GM12891 (cell line): ENCODE measurements at regions not wholly inside any gene's neighbourhood (a gene's known extent, or its start where the extent isn't known, plus 50 kb on each side); places are given as distances from the start of the nearest gene placed in this dataset.
"Not testable (repeated sequence)": the region's sequence is repeated elsewhere in the genome, so short reads cannot be mapped to it uniquely, and the experiment has no call there.

Experiments used
- DNase-seq: peaks from one replicate; pipeline ENCODE4 v3.0.0; 2011; ENCODE audit warnings: low spot score; ENCODE audit not compliant: insufficient read length
- FAIRE-seq: peaks from 2 replicates; lab custom pipeline; 2011; peaks lifted over from hg19 to GRCh38; lab: Jason Lieb, UNC
- PAX5 ChIP-seq: IDR thresholded peaks from 2 replicates; pipeline ENCODE4 v1.6.1; 2011; ENCODE audit warnings: low read length, moderate library complexity, mild to moderate bottlenecking; ENCODE audit not compliant: insufficient read depth, severe bottlenecking
- POLR2A ChIP-seq: IDR thresholded peaks from 2 replicates; pipeline ENCODE4 v1.6.1; 2011; ENCODE audit warnings: low read depth, low read length, control low read depth
- POLR2AphosphoS5 ChIP-seq: IDR thresholded peaks from 2 replicates; pipeline ENCODE4 v1.6.1; 2011; ENCODE audit warnings: low read depth, low read length, control low read depth
- POU2F2 ChIP-seq: IDR thresholded peaks from 2 replicates; pipeline ENCODE4 v1.6.1; 2011; ENCODE audit warnings: low read depth, mild to moderate bottlenecking, control low read depth, low read length, moderate library complexity
- SPI1 ChIP-seq: IDR thresholded peaks from 2 replicates; pipeline ENCODE4 v1.6.1; 2011; ENCODE audit warnings: low read depth, low read length, control low read depth
- TAF1 ChIP-seq: IDR thresholded peaks from 2 replicates; pipeline ENCODE4 v1.6.1; 2011; ENCODE audit warnings: low read depth, low read length, control low read depth

GRCh38 chr14:49056021-49056420 lies 530.2 kb downstream of the RPS29 start:
- no peak for DNase-seq
- FAIRE-seq = no peak
- TF ChIP-seq POLR2A (no peak), TAF1 (no peak), POU2F2 (no peak), PAX5 (no peak), SPI1 (no peak), POLR2AphosphoS5 (no peak)

GRCh38 chr14:49052521-49052920 lies 533.7 kb downstream of the RPS29 start:
- DNase-seq = no peak
- TF ChIP-seq POLR2AphosphoS5 (no peak), PAX5 (no peak), TAF1 (no peak), SPI1 (no peak), POU2F2 (no peak), POLR2A (no peak)

GRCh38 chr14:49051328-49052060 lies 534.7 kb downstream of the RPS29 start:
- DNase-seq (no peak), FAIRE-seq (no peak)

More at GRCh38 chr14:49052521-49052920, 533.7 kb downstream of the RPS29 start:
- no peak for FAIRE-seq

GRCh38 chr14:49050822-49051221 lies 535.4 kb downstream of the RPS29 start:
- TF ChIP-seq POLR2AphosphoS5 (no peak), SPI1 (no peak), POLR2A (no peak), POU2F2 (no peak), TAF1 (no peak), PAX5 (no peak)
- DNase-seq (no peak), FAIRE-seq (no peak)

More at GRCh38 chr14:49051328-49052060, 534.7 kb downstream of the RPS29 start:
- no peak for TF ChIP-seq POLR2AphosphoS5
- TF ChIP-seq PAX5 = no peak
- TF ChIP-seq POLR2A = no peak
- TF ChIP-seq POU2F2 = no peak
- TF ChIP-seq SPI1 = no peak
- TF ChIP-seq TAF1 = no peak

- TF ChIP-seq POLR2A = no peak
- TF ChIP-seq PAX5 = no peak
- no peak for TF ChIP-seq SPI1
- no peak for TF ChIP-seq POLR2AphosphoS5
- TF ChIP-seq TAF1 = no peak
- no peak for TF ChIP-seq POU2F2
- DNase-seq (no peak), FAIRE-seq (no peak)
Measured at GRCh38 chr14:49049711-49050110, 536.5 kb downstream of the RPS29 start.

GRCh38 chr14:49044981-49045380 lies 541.2 kb downstream of the RPS29 start:
- DNase-seq (no peak), FAIRE-seq (no peak)
- TF ChIP-seq TAF1 (no peak), POU2F2 (no peak), POLR2AphosphoS5 (no peak), PAX5 (no peak), SPI1 (no peak), POLR2A (no peak)

- TF ChIP-seq POU2F2 (no peak), POLR2AphosphoS5 (no peak), SPI1 (no peak), PAX5 (no peak), TAF1 (no peak)
- FAIRE-seq = no peak
- DNase-seq = no peak
Measured at GRCh38 chr14:49036984-49037516, 549.1 kb downstream of the RPS29 start.

GRCh38 chr14:49036266-49036665 lies 549.9 kb downstream of the RPS29 start:
- no peak for FAIRE-seq
- TF ChIP-seq TAF1 (no peak), POU2F2 (no peak), POLR2AphosphoS5 (no peak), POLR2A (no peak), PAX5 (no peak), SPI1 (no peak)
- DNase-seq = no peak

GRCh38 chr14:49033131-49033530 lies 553.0 kb downstream of the RPS29 start:
- TF ChIP-seq POLR2AphosphoS5 = no peak
- FAIRE-seq = no peak
- no peak for DNase-seq

GRCh38 chr14:49031710-49032109 lies 554.5 kb downstream of the RPS29 start:
- not testable (repeated sequence) for DNase-seq, FAIRE-seq
